Hepatocyte (in vitro differentiated cells): ENCODE measurements at regions not wholly inside any gene's neighbourhood (a gene's known extent, or its start where the extent isn't known, plus 50 kb on each side); places are given as distances from the start of the nearest gene placed in this dataset.

Experiments used
- EZH2 ChIP-seq: fragments of 200-600 bp; sonication (generic); IDR thresholded peaks from 2 replicates; pipeline ENCODE4 v1.6.1; 2016; ENCODE audit warnings: antibody characterized with exemption, mild to moderate bottlenecking, borderline replicate concordance
- EZH2phosphoT487 ChIP-seq: fragments of 200-600 bp; sonication (generic); IDR thresholded peaks from one replicate; pipeline ENCODE4 v1.6.1; 2018; ENCODE audit warnings: antibody characterized with exemption, mild to moderate bottlenecking, low read depth, moderate library complexity; ENCODE audit not compliant: unreplicated experiment, severe bottlenecking
- TF ChIP-seq, protein P1 (sequence below): fragments of 200-600 bp; sonication (generic); IDR thresholded peaks from 2 replicates; pipeline ENCODE4 v1.5.1; 2016; ENCODE audit warnings: antibody characterized with exemption, mild to moderate bottlenecking; ENCODE audit not compliant: poor library complexity

DNA sequence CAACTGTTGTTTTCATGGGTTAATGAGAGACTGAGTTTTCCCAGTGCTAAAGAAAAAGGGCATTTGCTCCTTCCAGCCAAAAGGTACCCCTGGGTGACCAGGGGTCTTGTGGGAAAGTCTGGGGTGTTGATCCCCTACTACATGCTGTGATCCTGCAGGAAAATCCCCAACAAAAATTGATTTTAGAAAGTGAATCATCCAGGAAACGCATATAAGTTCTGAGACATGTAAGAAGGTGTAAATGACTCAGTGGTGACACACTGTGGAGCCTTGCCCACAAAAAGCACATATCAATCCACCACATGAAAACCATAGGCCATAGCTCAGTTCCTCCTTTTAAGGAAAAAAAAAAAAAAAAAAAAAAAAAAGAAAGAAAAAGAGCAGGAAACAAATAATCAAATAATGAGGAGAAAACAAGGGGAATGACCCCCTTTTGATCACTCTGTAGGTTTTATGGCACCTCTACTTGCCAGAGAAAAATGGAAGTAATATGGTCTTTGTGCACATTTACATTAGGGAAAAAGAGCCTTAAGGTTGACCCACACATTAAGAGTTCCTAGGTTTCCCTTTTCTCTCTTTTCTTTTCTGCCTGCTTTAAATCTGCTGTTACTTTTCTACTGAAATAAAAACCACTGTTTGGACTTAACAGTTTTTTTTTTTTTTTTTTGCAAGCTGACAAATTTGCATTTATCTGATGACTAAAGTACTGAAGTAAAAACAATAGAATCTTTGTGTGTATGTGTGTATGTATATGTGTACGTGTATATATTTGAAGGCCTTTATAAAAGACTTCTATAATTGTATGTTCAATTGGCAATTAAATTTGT, 386.0 kb downstream of the KIF20B start:
- no peak for TF ChIP-seq EZH2
- TF ChIP-seq, protein P1, sequence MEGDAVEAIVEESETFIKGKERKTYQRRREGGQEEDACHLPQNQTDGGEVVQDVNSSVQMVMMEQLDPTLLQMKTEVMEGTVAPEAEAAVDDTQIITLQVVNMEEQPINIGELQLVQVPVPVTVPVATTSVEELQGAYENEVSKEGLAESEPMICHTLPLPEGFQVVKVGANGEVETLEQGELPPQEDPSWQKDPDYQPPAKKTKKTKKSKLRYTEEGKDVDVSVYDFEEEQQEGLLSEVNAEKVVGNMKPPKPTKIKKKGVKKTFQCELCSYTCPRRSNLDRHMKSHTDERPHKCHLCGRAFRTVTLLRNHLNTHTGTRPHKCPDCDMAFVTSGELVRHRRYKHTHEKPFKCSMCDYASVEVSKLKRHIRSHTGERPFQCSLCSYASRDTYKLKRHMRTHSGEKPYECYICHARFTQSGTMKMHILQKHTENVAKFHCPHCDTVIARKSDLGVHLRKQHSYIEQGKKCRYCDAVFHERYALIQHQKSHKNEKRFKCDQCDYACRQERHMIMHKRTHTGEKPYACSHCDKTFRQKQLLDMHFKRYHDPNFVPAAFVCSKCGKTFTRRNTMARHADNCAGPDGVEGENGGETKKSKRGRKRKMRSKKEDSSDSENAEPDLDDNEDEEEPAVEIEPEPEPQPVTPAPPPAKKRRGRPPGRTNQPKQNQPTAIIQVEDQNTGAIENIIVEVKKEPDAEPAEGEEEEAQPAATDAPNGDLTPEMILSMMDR: no peak
- no peak for TF ChIP-seq EZH2phosphoT487
